ENCODE measurements at regions not wholly inside any gene's neighbourhood (a gene's known extent, or its start where the extent isn't known, plus 50 kb on each side); places are given as distances from the start of the nearest gene placed in this dataset.
"Not testable (repeated sequence)": the region's sequence is repeated elsewhere in the genome, so short reads cannot be mapped to it uniquely, and the experiment has no call there.

GRCh38 chr9:2267181-2267745, 252.1 kb downstream of the SMARCA2 start:
- Histone ChIP-seq H3K27me3 (replicated peaks) (no peaks in the 10 kb centered on the region), H3K36me3 (no peaks in the 10 kb centered on the region), H3K4me3 (no peak overlapping the region), H3K4me1 (replicated peaks) (no peaks in the 10 kb centered on the region), H3K27ac (no peak overlapping the region), H3K9me3 (replicated peaks) (no peaks in the 10 kb centered on the region)
- no peak for DNase-seq (ENCODE audit: low read depth in 1 of 2, low spot score in 2 of 2)

GRCh38 chr9:2269778-2270177, 254.6 kb downstream of the SMARCA2 start:
- Histone ChIP-seq H3K4me1 (replicated peaks) (no peaks in the 10 kb centered on the region), H3K27me3 (replicated peaks) (no peaks in the 10 kb centered on the region), H3K4me3 (no peak overlapping the region), H3K9me3 (replicated peaks) (no peaks in the 10 kb centered on the region), H3K27ac (no peak overlapping the region), H3K36me3 (no peaks in the 10 kb centered on the region)
- no peak for DNase-seq (ENCODE audit: low read depth in 1 of 2, low spot score in 2 of 2)

GRCh38 chr9:2270565-2270964, 255.4 kb downstream of the SMARCA2 start:
- no peaks in the 10 kb centered on the region for H3K4me1 ChIP-seq (replicated peaks)
- no peaks in the 10 kb centered on the region for H3K27me3 ChIP-seq (replicated peaks)
- no peak overlapping the region for H3K27ac ChIP-seq
- no peak for DNase-seq (ENCODE audit: low read depth in 1 of 2, low spot score in 2 of 2)
- H3K4me3 ChIP-seq = no peak overlapping the region
- H3K36me3 ChIP-seq = no peaks in the 10 kb centered on the region
- H3K9me3 ChIP-seq (replicated peaks) = no peaks in the 10 kb centered on the region

GRCh38 chr9:2271426-2271825, 256.3 kb downstream of the SMARCA2 start:
- H3K27ac ChIP-seq = no peak overlapping the region
- H3K27me3 ChIP-seq (replicated peaks) = no peaks in the 10 kb centered on the region
- H3K4me1 ChIP-seq (replicated peaks) = no peaks in the 10 kb centered on the region
- no peaks in the 10 kb centered on the region for H3K9me3 ChIP-seq (replicated peaks)
- no peak overlapping the region for H3K4me3 ChIP-seq
- no peak for DNase-seq (ENCODE audit: low read depth in 1 of 2, low spot score in 2 of 2)
- no peaks in the 10 kb centered on the region for H3K36me3 ChIP-seq

- no peaks in the 10 kb centered on the region for H3K4me1 ChIP-seq (replicated peaks)
- no peaks in the 10 kb centered on the region for H3K27me3 ChIP-seq (replicated peaks)
- H3K27ac ChIP-seq = no peak overlapping the region
- DNase-seq (ENCODE audit: low read depth in 1 of 2, low spot score in 2 of 2) = no peak
- no peak overlapping the region for H3K4me3 ChIP-seq
- H3K9me3 ChIP-seq (replicated peaks) = no peaks in the 10 kb centered on the region
- no peaks in the 10 kb centered on the region for H3K36me3 ChIP-seq
Measured at GRCh38 chr9:2274762-2275161, 259.6 kb downstream of the SMARCA2 start.

GRCh38 chr9:2276296-2276695, 261.1 kb downstream of the SMARCA2 start:
- Histone ChIP-seq H3K9me3 (replicated peaks) (no peaks in the 10 kb centered on the region), H3K36me3 (no peaks in the 10 kb centered on the region)

GRCh38 chr9:2277133-2277532, 262.0 kb downstream of the SMARCA2 start:
- not testable (repeated sequence) for H3K9me3 ChIP-seq (replicated peaks); H3K36me3 ChIP-seq; H3K27me3 ChIP-seq (replicated peaks); H3K27ac ChIP-seq; H3K4me3 ChIP-seq; H3K4me1 ChIP-seq (replicated peaks); DNase-seq (ENCODE audit: low read depth in 1 of 2, low spot score in 2 of 2)

More at GRCh38 chr9:2276296-2276695, 261.1 kb downstream of the SMARCA2 start:
- Histone ChIP-seq H3K4me3 (no peak overlapping the region), H3K27me3 (replicated peaks) (no peaks in the 10 kb centered on the region), H3K4me1 (replicated peaks) (no peaks in the 10 kb centered on the region), H3K27ac (no peak overlapping the region)
- DNase-seq (ENCODE audit: low read depth in 1 of 2, low spot score in 2 of 2) = no peak

- not testable (repeated sequence) for H3K27me3 ChIP-seq (replicated peaks); H3K36me3 ChIP-seq; H3K9me3 ChIP-seq (replicated peaks); DNase-seq (ENCODE audit: low read depth in 1 of 2, low spot score in 2 of 2); H3K27ac ChIP-seq; H3K4me3 ChIP-seq; H3K4me1 ChIP-seq (replicated peaks)
Measured at GRCh38 chr9:2277644-2278043, 262.5 kb downstream of the SMARCA2 start.

- H3K4me1 ChIP-seq (replicated peaks); H3K27ac ChIP-seq; H3K27me3 ChIP-seq (replicated peaks); H3K9me3 ChIP-seq (replicated peaks); DNase-seq (ENCODE audit: low read depth in 1 of 2, low spot score in 2 of 2); H3K36me3 ChIP-seq; H3K4me3 ChIP-seq: not testable (repeated sequence)
Measured at GRCh38 chr9:2279138-2279537, 264.0 kb downstream of the SMARCA2 start.

- DNase-seq (ENCODE audit: low read depth in 1 of 2, low spot score in 2 of 2) = no peak
Measured at GRCh38 chr9:2281031-2281802, 266.1 kb downstream of the SMARCA2 start.

GRCh38 chr9:2281803-2282185, 266.6 kb downstream of the SMARCA2 start:
- Histone ChIP-seq H3K27ac (no peak overlapping the region), H3K27me3 (replicated peaks) (no peaks in the 10 kb centered on the region), H3K36me3 (no peaks in the 10 kb centered on the region), H3K4me1 (replicated peaks) (no peaks in the 10 kb centered on the region), H3K4me3 (no peak overlapping the region), H3K9me3 (replicated peaks) (no peaks in the 10 kb centered on the region)
- DNase-seq (ENCODE audit: low read depth in 1 of 2, low spot score in 2 of 2) = no peak

More at GRCh38 chr9:2281031-2281802, 266.1 kb downstream of the SMARCA2 start:
- Histone ChIP-seq H3K27me3 (replicated peaks) (no peaks in the 10 kb centered on the region), H3K27ac (no peak overlapping the region), H3K9me3 (replicated peaks) (no peaks in the 10 kb centered on the region), H3K4me3 (no peak overlapping the region), H3K4me1 (replicated peaks) (no peaks in the 10 kb centered on the region), H3K36me3 (no peaks in the 10 kb centered on the region)

- H3K4me3 ChIP-seq = no peak overlapping the region
- no peaks in the 10 kb centered on the region for H3K9me3 ChIP-seq (replicated peaks)
- no peaks in the 10 kb centered on the region for H3K36me3 ChIP-seq
- H3K4me1 ChIP-seq (replicated peaks) = no peaks in the 10 kb centered on the region
- H3K27ac ChIP-seq = no peak overlapping the region
- H3K27me3 ChIP-seq (replicated peaks) = no peaks in the 10 kb centered on the region
- DNase-seq (ENCODE audit: low read depth in 1 of 2, low spot score in 2 of 2) = no peak
Measured at GRCh38 chr9:2284770-2285169, 269.6 kb downstream of the SMARCA2 start.

GRCh38 chr9:2285416-2286332, 270.5 kb downstream of the SMARCA2 start:
- Histone ChIP-seq H3K36me3 (no peaks in the 10 kb centered on the region), H3K4me1 (replicated peaks) (no peaks in the 10 kb centered on the region), H3K27ac (no peak overlapping the region), H3K4me3 (no peak overlapping the region), H3K27me3 (replicated peaks) (no peaks in the 10 kb centered on the region), H3K9me3 (replicated peaks) (no peaks in the 10 kb centered on the region)
- no peak for DNase-seq (ENCODE audit: low read depth in 1 of 2, low spot score in 2 of 2)

- DNase-seq (ENCODE audit: low read depth in 1 of 2, low spot score in 2 of 2) = no peak
- Histone ChIP-seq H3K9me3 (replicated peaks) (no peaks in the 10 kb centered on the region), H3K36me3 (no peaks in the 10 kb centered on the region), H3K27ac (no peak overlapping the region), H3K4me3 (no peak overlapping the region), H3K27me3 (replicated peaks) (no peaks in the 10 kb centered on the region), H3K4me1 (replicated peaks) (no peaks in the 10 kb centered on the region)
Measured at GRCh38 chr9:2286333-2286705, 271.2 kb downstream of the SMARCA2 start.
